ENCODE measurements at regions not wholly inside any gene's neighbourhood (a gene's known extent, or its start where the extent isn't known, plus 50 kb on each side); places are given as distances from the start of the nearest gene placed in this dataset.

- TF ChIP-seq CTCF (IDR thresholded peaks at IDR 0.05; ENCODE audit: extremely low read depth in 1 of 2, insufficient read depth in 1 of 2, low read depth in 1 of 2, low read length in 2 of 2): no peak
- TF ChIP-seq POLR2A (IDR thresholded peaks at IDR 0.05; ENCODE audit: low read depth, low read length): no peak
- TF ChIP-seq GATA2 (IDR thresholded peaks at IDR 0.05; ENCODE audit: insufficient read depth, insufficient read length, low read depth, low read length): no peak
- no peak for TF ChIP-seq EZH2 (IDR thresholded peaks at IDR 0.05; ENCODE audit: borderline replicate concordance, low read depth, low read length, severe bottlenecking)
- TF ChIP-seq FOS (IDR thresholded peaks at IDR 0.05; ENCODE audit: borderline replicate concordance, insufficient read depth, low read length): no peak
- no peak for TF ChIP-seq JUN (IDR thresholded peaks at IDR 0.05; ENCODE audit: borderline replicate concordance, insufficient read depth, insufficient read length, low read depth)
- no peak for TF ChIP-seq POLR2AphosphoS5 (IDR thresholded peaks at IDR 0.05; ENCODE audit: insufficient read depth, low read depth, low read length)
- no peak for TF ChIP-seq MYC (IDR thresholded peaks at IDR 0.05; ENCODE audit: low read depth, low read length)
- no peak for TF ChIP-seq MAX (IDR thresholded peaks at IDR 0.05; ENCODE audit: insufficient read depth, insufficient read length)
These were observed 283.2 kb downstream of the SH3GL2 start for GRCh38 chr9:17862101-17862500.
